ENCODE measurements at regions not wholly inside any gene's neighbourhood (a gene's known extent, or its start where the extent isn't known, plus 50 kb on each side); places are given as distances from the start of the nearest gene placed in this dataset.
A peak's percentile ranks its signal among the peaks of the same experiment; 100 is the strongest.

DNA sequence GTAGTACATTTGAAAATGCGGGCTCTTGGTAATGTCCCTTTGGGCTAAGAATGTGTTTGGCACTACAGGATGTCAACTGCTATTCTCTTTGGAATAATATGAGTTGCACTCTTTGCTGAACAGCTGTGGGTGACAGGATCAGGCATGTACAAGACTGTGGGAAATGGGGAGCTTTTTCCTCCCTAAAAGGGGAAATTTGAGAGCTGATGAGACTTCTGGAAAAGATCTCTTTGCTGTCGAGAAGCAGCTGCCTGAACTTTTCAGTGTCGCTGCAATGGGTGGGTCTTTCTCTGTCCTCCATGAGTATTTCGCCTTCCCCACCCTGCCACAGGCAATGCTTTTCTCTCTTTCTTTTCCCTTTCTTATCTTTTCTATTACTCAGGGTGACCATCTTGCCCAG lies 762.2 kb upstream of the GCFC2 start:
- DNase-seq (ENCODE audit: low read depth) = no peak
- no peak overlapping the region for H3K4me3 ChIP-seq (ENCODE audit: low read depth, low read length)
- TF ChIP-seq, protein P1, sequence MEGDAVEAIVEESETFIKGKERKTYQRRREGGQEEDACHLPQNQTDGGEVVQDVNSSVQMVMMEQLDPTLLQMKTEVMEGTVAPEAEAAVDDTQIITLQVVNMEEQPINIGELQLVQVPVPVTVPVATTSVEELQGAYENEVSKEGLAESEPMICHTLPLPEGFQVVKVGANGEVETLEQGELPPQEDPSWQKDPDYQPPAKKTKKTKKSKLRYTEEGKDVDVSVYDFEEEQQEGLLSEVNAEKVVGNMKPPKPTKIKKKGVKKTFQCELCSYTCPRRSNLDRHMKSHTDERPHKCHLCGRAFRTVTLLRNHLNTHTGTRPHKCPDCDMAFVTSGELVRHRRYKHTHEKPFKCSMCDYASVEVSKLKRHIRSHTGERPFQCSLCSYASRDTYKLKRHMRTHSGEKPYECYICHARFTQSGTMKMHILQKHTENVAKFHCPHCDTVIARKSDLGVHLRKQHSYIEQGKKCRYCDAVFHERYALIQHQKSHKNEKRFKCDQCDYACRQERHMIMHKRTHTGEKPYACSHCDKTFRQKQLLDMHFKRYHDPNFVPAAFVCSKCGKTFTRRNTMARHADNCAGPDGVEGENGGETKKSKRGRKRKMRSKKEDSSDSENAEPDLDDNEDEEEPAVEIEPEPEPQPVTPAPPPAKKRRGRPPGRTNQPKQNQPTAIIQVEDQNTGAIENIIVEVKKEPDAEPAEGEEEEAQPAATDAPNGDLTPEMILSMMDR (IDR thresholded peaks at IDR 0.05; ENCODE audit: insufficient read depth, low read depth, low read length, missing control alignments) = no peak

DNA sequence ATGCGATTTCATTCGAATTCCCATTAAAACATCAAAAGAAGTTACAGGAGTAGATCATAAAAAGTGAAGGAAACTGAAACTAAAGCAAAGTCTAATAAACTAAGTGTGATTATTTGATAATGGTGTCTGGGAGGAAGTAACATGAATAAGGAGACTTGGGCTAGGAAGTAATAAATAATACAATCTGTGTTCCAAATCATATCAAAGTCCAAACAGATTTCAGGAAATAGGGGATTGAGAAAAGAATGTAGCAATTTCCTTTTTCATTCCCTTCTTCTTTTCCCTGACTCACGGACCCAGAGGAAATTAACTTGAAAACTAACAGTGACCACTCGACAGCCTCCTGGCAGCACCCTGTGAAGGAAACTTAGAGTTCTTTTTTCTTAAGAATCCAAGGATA lies 758.4 kb upstream of the GCFC2 start:
- no peak for DNase-seq (ENCODE audit: low read depth)
- TF ChIP-seq, protein P1 (IDR thresholded peaks at IDR 0.05; ENCODE audit: insufficient read depth, low read depth, low read length, missing control alignments) = no peak
- no peak overlapping the region for H3K4me3 ChIP-seq (ENCODE audit: low read depth, low read length)

DNA sequence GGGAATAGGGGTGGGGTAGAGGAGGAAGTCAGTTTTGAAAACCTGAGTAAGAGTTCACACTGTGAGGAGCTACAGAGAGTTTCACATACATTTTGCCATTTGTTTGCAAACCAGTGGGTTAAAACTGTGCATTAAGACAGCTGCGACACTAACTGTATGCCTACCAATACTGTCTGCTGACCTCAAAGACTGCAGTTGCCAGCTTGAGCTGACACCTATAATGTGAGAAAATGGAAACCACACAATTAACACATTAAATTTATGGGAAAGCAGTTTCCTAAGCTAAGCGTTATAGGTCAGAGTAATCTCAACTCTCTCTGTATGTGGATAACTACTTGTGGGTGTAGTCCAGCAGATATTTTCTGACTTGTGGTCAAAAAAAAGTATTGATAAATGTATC lies 756.6 kb upstream of the GCFC2 start:
- no peak for DNase-seq (ENCODE audit: low read depth)

DNA sequence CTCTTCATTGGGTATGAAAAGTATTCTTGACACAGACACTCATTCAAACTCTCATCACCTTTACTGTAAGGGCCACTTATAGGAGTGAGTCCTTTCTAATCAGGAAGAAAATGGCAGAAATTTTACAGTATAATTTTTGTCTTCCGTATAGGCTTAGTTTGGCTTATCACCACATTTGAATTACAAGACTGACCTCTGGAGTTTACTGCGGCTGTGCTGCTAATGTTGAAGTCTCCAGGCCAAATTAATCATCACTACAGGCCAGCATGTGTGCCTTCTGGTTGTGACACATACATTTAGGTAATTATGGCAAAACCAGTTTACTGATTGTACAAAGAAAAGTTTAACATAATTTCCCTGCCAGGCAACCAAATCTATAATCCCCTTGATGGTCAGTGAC lies 753.6 kb upstream of the GCFC2 start:
- no peak overlapping the region for H3K4me3 ChIP-seq (ENCODE audit: low read depth, low read length)
- TF ChIP-seq, protein P1 (IDR thresholded peaks at IDR 0.05; ENCODE audit: insufficient read depth, low read depth, low read length, missing control alignments) = no peak
- peak; percentile 3 for DNase-seq (ENCODE audit: low read depth)

More for the DNA sequence above, 756.6 kb upstream of the GCFC2 start:
- TF ChIP-seq, protein P1 (IDR thresholded peaks at IDR 0.05; ENCODE audit: insufficient read depth, low read depth, low read length, missing control alignments) = no peak
- H3K4me3 ChIP-seq (ENCODE audit: low read depth, low read length) = no peak overlapping the region

DNA sequence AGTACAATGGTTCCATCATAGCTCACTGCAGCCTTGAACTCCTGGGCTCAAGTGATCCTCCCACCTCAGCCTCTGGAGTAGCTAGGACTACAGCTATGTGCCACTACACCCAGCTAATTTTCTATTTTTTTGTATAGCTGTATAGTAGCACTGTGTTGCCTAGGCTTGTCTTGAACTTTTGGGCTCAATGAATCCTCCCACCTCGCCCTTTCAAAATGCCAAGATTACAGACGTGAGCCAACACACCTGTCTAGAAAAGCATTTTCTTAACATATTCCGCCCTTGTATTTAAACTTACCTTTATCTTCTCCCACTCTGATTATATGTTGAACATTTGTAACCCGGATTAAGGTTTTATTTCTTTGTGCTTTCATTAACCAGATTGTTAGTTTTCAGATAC lies 750.7 kb upstream of the GCFC2 start:
- no peak for DNase-seq (ENCODE audit: low read depth)
- no peak overlapping the region for H3K4me3 ChIP-seq (ENCODE audit: low read depth, low read length)
- TF ChIP-seq, protein P1 (IDR thresholded peaks at IDR 0.05; ENCODE audit: insufficient read depth, low read depth, low read length, missing control alignments) = no peak

DNA sequence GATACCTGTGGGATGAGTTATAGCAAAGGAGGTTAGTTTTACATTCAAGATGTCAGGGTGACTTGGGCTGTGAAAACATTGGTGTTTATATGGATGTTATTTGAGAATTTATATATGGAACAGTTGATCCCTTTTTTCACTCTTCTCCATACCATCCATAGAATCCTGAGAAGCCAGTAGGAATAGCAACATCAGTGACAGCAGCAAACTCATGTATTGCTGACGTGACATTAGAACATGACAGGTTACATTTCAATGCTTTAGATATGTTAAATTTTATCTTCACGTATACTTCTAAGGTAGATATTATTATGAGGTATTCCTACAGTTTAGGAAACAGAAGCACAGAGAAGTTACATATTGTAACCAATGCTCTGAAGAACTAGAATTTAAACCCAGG lies 745.2 kb upstream of the GCFC2 start:
- H3K4me3 ChIP-seq (ENCODE audit: low read depth, low read length) = no peak overlapping the region
- no peak for DNase-seq (ENCODE audit: low read depth)
- TF ChIP-seq, protein P1 (IDR thresholded peaks at IDR 0.05; ENCODE audit: insufficient read depth, low read depth, low read length, missing control alignments) = no peak

DNA sequence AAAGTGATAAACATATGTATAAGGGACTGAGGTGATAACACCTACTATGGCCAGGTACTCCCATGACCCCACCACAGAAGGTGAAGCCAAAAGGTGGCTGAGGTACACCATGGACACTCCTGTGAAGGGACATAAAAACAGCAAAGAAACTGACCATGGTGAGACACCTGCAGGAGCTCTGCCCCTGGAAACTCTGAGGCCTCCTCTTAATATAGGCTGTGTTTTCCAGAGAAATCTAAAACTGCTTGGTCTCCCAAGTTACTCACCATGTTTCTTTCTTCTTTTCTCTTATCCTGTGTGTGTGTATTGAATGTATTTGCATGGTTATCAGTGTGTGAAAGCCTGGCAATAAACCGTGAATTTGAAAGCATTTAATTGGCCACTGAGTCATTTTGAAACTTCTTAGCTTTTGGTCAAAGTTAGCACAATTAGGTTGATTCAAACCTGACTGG lies 739.3 kb upstream of the GCFC2 start:
- no peak overlapping the region; the same call in 1 of the 2 replicates for H3K4me3 ChIP-seq (ENCODE audit: low read depth, low read length)
- DNase-seq (ENCODE audit: low read depth) = peak; percentile 71
- TF ChIP-seq, protein P1 (IDR thresholded peaks at IDR 0.05; ENCODE audit: insufficient read depth, low read depth, low read length, missing control alignments) = no peak

Measured in GM12865 (cell line).